NCI-H510A treated with DMSO at 0.1 percent for 48 hours (cell line): ENCODE measurements at regions not wholly inside any gene's neighbourhood (a gene's known extent, or its start where the extent isn't known, plus 50 kb on each side); places are given as distances from the start of the nearest gene placed in this dataset.

ENCODE experiments used
- DNase-seq: peaks from one replicate; lab custom pipeline; 2025; lab: John Stamatoyannopoulos, UW

DNA sequence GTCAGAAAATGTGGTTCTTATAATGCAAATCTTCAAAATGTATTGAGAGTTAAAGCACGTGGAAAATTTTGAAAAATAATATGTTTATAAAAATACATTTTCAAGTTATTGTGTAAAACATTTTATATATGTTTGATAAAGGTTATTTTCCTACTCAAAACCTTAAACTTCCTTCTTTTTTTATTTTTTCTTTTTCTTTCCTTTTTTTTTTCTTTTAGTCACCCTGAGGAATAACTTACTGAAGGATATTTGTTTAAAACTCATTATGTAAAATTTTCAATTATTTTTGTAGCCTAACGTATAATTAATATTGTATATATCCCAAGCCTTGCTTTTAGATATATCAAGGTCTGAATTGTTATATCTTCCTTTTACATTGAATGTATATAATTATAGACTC is 346.8 kb upstream of the GYPC start:
- no peak for DNase-seq

DNA sequence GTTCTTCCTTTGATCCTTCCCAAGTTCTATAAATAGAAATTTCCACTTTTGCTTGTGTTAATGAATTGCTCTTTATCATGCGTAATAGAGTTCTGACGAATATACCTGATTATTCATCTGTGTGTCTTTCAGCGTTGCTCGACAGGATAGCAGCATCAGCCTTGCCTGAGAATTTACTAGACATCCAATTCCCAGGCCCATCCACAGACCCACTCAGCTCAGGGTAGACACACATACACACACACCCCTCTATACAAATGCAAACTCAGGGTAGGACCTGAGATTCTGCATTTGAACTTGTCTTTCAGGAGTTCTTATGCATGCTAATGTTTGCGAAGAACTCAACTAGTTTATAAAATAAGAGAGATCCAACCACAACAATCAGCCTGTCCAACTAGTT is 343.4 kb upstream of the GYPC start:
- DNase-seq = no peak

DNA sequence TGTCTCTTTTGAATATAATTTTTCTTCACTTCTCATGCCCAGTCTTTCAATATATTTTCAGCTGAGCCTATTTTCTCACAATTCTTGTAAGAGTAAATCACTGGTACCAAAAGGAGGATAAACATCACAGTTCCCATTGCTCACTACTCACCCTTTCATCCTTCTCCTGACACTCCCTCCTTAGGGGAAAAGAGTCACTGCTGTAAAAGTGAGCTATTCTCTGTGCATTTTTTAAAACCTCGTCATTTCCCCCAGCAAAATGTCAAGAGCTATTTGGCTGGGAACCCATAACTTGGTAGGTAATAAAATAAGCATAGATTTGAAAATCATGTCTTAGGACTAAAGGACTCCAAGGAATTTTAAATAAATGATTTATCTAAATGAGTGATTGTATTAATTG is 340.1 kb upstream of the GYPC start:
- no peak for DNase-seq

DNA sequence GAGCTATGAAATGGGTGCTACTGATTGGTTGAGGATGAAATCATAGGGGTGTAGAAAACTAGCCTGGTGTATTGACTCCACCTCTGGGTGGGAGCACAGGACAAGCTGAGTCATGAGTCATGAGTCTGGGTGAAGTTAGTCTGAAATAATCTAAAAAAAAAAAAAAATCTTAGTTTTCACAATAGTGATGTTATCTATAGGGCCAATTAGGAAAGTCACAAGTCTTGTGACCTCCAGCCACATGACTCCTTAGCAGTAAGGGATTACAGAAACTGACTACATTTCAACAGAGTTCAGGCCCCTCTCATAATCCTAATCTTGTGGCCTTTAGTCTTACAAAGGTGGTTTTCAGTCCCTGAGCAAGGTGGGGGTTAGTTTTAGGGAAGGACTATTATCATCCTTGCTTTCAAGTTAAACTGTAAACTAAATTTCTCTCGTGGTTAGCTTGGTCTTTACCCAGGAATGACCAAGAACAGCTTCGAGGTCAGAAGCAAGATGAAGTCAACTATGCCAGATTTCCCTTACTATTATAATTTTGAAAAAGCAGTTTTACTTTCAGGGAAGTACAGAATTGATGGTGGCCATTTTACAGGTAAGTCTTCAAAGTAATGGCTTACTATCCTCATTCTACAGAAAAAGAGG is 338.0 kb upstream of the GYPC start:
- no peak for DNase-seq

DNA sequence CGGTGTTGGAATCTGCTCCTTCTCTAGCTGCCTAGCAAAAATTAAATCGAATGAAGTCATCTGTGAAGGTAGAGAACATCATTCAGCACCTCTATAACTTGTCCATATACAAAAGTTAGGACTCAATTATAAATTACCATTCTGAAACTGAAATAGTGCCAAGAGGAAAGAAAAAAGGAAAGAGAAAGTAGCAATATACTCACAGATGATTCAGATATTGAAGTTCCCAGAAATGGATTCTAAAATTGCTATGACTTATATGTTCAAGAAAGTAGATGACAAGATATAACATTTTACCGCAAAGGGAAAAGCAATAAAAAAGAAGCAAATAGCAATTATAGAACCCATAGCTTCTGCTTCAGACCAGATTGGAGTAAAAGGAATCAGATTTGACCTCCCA is 333.6 kb upstream of the GYPC start:
- DNase-seq = no peak

DNA sequence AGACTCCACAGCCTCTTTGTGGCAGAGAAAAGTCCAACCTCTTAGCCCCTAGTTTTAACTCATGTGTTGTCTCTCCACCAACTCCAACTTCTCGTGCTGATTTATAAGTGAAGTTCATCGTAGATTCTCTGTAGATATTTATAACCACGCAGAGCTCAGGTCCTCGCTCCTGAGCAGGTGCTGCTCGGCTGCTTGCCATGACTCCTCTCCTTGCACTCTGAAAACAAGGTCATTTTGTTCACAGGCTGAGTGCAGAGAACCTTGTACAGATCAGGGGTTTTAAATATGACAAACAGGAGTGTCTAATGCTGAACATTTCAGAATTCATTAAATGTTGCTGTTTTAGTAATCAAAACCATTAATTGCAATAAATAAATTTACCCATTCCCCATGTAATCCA is 330.8 kb upstream of the GYPC start:
- no peak for DNase-seq

DNA sequence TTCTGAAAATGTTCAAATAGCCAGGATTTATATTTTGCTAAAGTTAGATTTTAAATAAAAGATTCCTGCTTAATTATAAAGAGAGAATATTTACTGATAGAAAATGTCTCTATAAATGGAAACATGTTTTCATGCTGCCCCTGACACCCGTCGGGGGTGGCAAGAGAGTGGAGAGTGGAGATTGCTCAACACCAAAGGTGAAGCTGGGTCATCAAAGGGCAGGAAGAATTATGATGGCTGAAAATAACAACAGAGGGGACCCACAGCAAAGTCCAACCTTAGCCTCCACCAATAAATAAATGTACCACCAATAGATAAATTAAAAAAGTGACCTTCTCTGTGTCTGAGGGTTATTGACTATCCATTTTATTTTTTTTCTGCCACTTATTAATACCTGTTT is 326.8 kb upstream of the GYPC start:
- DNase-seq = no peak

DNA sequence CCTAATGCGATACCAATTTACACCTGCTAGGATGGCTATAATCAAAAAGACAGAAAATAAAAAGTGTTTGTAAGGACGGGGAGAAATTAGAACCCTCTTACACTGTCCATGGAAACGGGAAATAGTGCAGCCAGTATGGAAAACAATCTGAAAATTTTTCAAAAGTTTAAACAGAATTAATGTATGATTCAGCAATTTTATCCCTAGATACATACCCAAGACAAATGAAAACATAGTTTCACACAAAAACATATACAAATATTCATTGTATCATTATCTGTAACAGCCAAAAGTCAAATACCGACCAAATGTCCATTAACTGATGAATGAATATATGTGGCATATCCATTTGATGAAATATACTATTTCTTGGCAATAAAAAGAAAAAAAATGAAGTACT is 313.5 kb upstream of the GYPC start:
- DNase-seq = no peak

DNA sequence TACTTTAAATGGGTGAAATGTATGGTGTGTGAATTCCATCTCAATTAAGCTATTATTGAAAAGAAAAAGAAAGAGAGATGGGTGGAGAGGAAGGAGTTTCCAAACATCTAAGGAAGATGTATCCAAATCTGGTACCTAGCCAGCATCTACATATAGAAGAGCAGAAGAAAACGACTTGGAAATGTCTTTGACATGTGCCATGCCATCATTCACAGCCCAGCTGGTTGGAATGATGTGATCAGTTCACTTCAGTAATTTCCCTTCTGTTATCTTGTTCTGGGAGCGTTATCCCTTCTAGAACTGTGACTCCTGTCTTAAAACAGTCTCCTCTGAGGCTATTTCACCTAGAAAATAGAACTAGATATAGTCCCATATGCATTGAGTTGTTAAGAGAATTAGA is 312.8 kb upstream of the GYPC start:
- no peak for DNase-seq

DNA sequence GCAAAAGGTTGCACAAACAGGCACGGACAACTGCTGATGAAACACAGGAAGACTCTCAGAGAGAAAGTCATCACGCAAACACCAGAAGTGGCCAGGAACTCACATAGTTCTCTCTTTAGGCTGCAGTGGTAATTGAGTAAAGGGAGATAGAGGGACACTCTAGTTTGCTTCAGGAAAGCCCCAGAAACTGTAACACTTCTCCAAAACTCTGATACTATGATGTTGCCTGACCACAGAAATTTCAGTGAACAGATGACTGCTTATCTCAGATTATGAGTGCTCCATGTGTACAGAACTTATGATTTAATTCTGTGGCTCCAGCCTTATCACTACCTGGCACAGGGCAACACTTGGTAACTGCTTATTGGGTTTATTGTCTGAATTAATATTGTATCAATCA is 311.5 kb upstream of the GYPC start:
- DNase-seq = no peak

DNA sequence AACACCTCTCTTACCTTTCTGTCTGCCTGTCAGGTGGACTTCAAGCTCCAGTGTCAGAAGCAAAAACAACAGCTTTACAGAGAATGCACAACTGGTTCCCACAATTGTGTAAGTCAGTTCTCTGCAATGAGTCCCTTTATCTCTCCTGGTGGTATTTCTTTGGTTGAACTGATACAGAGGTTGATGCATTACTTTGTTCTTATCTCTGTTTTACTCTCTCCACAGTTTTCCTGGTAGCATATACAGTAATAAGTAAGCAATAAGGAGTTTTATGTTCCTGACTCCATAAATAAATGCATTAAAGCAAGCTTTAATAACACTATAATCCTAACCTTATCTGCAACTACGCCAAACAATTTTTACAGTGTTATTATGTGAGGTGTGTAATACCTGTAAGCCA is 310.3 kb upstream of the GYPC start:
- DNase-seq = no peak

DNA sequence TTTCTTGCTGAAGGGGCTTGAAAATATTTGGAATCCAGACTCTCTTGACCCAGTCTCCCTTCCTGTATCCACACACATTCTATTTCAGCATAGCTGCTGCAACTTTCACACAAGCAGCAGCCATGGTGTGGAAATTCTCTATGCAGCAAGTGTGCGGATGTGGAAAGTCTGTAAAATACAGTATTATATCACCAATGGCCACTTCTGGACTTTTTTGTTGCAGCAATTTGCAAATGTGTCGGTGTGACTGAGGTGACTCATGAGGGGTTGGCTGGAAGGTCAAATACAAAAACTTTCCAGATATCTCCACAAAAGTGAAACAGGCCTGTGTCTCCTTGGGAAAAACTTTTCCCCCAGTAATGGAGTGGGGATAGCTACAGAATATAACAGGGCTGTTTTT is 299.3 kb upstream of the GYPC start:
- DNase-seq = no peak

DNA sequence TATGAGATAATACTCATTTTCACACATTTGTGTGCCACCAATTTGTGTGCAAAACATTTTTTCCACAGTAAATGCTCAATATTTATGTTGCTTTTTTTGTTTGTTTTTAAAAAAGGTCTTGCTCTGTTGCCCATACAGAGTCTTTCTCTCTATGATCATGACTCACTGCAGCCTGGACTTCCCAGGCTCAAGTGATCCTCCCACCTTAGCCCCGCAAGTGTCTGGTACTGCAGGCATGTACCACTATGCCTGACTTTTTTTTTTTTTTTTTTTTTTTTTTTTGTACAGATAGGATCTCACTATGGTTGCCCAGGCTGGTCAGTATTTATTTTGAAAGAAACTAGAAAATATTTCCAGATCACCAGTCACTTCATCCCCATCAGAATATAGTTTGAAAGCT is 297.8 kb upstream of the GYPC start:
- no peak for DNase-seq

DNA sequence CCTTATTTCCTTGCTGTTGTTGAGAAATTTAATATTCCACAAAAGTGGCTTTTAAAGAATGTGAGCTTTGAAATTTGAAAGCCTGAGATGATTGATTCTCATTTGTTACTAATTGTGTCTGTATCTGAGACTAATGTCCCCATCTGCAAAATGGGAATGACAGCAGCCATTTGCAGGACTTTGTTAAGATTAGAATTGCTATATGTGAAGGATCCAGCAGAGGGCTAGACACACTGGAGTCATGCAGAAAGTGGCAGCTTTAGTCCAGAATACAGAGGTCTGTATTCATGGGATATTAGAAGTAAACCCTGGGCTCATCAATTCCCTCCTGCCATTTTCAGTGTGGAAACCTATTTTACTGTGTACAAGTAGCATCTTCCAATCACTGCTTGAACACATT is 296.5 kb upstream of the GYPC start:
- DNase-seq = peak; percentile 4

DNA sequence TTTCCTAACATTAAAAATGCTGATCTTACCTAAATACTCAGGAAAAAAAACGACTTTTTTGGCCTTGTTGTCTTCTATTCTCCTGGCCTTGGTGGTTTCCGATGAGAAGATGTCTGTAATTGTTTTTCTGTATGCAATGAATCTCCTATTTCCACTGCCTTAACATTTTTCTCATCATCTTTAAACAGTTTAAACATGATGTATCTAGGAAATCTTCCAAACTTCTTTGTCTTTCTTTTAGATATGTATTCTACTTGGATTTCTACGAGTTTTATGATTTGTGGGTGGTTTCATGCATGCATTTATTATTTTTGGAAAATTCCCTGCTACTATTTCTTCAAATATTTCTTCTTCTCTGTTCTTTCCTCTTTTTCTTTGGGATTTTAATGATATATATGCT is 288.6 kb upstream of the GYPC start:
- no peak for DNase-seq

DNA sequence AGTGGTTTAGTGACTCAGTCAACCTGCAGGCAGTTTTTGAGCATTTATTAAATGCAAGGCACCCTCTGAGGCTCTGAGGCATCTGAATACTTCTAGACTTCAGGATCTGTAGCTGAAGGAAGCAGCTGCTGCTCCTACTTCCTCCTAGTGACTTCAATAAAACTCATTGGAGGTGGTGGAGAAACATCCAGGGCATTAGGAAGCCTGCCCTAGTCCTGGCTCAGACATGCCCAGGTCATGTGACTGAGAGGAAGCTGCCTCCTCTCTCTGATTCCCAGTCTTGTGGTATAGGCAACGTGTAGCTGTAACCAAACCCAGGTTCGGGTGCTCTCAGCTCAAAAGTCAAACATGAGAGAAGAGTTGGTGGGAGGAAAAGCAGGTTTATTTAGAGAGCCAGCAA is 287.2 kb upstream of the GYPC start:
- peak; percentile 61 for DNase-seq

DNA sequence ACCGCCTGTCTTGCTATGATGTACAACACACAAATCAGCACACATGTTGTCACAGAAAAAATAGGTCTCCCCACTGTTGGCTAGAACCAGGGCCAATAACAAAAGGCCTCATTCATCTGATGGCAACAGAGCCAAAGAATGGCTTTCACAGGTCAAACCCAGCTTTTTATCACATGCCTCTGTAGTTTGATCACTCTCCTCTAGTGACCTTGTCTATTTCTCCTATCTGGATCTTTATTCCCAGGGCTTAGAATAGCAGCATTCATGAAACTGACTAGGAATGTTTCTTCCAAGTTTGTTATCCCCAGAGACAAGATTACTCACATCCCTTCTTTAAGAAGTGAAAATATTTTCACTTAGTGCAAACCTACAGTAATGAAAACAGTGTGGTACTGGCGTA is 285.8 kb upstream of the GYPC start:
- DNase-seq = no peak

DNA sequence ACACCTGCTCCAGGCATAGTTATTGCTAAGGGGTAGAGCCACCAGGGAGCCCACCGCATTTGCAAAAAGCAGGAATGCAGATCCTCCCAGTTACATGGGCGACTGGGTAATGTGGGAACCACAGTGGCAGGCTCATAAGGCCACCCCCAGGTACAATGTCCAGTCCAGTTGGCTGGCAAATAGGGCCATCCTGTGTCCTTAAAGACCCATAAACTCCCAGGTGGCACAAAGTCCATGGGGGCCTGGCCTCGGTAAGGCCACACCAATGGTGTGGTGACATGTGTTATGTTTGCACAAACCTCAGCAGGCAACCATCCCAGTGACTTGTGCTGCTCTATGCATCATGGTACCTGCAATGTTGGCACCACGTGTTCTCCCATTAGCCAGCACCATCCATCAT is 283.6 kb upstream of the GYPC start:
- DNase-seq = no peak

DNA sequence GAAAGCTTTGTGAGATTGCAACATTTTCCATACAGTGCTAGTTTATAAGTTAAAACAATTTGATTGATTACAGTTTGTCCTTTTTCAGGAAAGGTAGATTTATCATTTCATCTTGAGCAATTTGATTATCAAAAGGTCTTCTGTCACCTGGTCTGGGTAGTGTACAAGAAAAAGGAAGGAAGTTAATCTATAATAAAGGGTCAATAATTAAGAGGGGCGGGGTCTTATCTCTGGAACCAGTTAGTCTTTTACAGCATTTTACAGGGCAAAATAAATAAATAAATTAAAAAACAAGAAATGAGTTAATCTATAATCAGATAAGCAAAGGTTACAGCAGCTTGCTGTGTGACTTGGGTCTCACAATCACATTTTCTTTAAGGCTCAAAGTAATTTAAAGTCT is 277.8 kb upstream of the GYPC start:
- DNase-seq = no peak

DNA sequence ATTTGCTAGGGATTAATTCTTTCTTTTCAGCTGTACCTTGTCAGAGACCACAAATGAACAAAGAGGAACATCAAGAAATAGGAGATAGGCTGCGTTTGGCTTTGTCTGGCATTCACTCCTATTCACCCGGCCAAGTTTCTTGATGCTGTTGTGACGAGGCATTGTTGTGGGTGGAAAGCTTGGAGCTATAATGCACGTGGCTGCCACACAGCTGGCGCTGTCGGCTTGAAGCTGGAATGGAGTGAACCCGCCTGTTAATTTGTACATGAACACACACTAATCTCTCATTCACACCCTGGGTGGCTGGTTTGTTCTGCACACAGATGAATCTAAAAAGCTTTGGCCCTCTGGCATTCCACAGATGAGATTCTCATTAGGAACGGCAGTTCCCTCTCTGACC is 274.9 kb upstream of the GYPC start:
- no peak for DNase-seq

DNA sequence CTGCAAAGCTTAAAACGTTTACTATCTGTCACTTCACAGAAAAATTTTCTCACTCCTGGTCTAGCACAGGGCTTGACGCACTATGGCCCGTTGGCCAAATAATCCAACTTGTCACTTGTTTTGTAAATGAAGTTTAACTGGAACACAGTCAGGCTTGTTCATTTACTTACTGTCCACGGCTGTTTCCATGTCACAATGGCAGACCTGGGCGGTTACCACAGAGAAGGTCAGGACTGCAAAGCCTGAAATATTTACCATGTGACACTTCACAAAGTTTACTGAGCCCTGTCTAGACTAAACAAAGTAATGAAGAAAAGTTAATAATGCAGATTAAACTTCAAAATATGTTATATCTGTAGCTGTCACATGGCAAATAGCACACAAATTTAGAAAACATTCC is 273.0 kb upstream of the GYPC start:
- no peak for DNase-seq

DNA sequence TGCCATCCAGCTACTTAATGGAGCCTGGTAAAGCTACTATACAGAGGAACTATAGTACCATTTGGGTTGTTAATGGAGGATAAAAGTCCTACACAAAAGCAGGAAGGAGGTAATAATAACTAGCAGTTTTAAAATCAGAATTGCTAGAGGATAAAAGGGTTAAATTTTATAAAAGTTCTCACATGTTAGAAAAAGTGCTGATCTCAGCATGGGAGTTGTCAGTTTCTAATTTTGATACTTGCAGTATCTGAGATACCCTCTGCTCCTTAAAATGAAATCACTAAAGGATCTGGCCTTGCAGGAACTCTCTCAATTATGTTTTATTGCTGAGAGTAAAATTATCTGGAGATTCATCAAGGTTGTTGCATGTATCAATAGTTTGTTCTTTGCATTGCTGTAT is 272.2 kb upstream of the GYPC start:
- no peak for DNase-seq

DNA sequence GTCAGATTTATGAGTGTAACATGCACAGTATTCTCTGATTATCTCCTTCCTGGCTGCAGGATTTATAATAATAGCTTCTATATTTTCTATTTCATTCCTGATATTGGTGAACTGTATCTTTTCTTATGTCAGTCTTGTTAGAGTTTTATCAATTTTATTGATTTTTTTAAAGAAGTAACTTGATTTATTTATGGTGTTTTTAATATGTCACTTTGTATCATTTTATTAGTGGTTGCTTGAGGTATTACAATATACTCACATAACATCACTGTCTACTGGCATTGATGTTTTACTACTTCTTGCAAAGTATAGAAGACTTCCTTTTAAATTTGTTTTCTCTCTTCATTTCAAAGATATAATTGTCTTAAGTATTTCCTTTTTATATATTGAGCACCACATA is 270.5 kb upstream of the GYPC start:
- no peak for DNase-seq

DNA sequence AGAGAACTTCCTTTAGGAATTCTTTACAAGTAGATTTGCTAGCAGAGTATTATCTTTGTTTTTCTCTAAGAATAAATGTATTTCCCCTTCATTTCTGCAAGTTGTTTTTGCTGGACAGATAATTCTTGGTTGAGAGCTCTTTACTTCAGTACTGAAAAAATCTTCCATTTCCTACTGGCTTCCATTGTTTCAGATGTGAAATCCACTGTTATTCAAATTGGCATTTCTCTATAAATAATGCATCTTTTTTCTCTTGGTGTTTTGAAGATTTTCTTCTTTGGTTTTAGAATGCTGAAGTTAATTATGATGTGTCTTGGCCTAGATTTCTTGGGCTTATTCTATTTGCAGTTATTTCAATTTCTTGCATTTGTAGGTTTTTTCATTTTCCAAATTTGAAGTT is 270.0 kb upstream of the GYPC start:
- no peak for DNase-seq

DNA sequence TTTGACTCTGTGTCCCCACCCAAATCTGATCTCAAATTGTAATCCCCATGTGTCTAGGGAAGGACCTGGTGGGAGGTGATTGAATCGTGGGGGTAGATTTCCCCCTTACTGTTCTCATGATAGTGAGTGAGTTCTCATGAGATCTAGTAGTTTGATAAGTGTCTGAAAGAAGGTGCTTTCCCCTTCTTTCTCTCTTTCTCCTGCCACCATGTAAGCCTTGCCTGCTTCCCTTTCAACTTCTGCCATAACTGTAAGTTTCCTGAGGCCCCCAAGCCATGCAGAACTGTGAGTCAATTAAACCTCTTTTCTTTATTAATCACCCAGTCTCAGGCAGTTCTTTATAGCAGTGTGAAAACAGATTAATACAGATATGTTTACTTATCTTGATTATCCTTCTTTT is 266.5 kb upstream of the GYPC start:
- no peak for DNase-seq
